CD4-positive, alpha-beta T cell treated with Interleukin-12 subunit alpha and Interleukin-12 subunit beta, for 1 hour (primary cell): ENCODE measurements at regions not wholly inside any gene's neighbourhood (a gene's known extent, or its start where the extent isn't known, plus 50 kb on each side); places are given as distances from the start of the nearest gene placed in this dataset.

Source experiments
- DNase-seq: peaks from one replicate; pipeline ENCODE4 v3.0.0-alpha.2; 2020

DNA sequence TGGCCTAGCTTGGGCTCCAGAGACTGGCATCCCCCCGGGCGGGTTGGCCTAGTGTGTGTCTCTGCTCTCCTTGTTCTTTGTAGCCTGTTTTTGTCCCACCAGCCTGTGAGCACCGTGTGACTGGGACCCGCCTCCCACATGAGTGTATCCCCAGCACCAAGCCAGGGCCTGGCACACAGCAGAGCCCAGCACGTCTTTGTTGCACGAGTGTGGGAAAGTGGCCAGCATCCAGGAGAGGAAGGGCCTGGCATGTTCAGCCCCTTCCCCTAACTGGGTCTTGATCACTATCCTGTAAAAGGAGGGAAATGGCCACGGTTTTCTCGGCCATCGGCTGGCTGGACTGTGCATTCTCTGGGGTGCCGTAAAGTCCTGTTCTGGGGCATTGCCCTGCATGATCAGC, 290.1 kb downstream of the BMP7 start:
- DNase-seq: no peak

DNA sequence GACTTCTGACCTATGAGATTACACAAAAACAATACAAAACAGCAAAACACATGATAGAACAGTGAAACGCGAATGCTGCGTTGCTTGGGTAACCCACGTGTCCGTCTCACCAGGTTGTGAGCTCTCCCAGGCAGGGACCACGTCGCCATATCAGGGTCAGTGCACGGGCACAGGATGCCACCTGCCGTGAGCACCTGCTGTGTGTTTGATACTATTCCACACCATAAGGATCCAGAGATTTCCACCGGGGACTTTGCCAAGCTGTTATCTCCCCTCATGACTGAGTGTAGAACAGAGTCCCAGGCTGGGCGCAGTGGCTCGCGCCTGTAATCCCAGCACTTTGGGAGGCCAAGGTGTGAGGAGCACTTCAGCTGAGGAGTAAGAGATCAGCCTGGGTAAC, 288.0 kb downstream of the BMP7 start:
- DNase-seq: no peak

DNA sequence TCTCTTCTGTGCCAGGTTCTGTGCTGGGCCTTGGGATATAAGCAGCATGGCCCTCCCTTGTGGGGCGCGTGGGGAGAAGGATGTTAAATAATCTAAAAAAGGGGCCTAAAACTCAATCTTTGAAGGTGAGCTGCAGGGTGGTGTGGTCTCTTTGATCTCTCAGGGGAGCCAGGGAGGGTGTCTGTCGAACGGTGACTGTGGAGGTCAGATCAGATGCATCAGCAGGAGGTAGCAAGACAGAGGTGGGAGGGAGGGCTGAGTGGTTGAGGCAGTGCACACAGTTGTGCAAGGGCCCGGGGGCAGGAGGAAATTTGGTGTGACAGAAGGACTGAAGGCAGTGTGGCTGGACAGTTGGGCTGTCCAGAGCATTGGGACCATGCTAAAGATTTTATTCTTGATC, 287.3 kb downstream of the BMP7 start:
- no peak for DNase-seq

DNA sequence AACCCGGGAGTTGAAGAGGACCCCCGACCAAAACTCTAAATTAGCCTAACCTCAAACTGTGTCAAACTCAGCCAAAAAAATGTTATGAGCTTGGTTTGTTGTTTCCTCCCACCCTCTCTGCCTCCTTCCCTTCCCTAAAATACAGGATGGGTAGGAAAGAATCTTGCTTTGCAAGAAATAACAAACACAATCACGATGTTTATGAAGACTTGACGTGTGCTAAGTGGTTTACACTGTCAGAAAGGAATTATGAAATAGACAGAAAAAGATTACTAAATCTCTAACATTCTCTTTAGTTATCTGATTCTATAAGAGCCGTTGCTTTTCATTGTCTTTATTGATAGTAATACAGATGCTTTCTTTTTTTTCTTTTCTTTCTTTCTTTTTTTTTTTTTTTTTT, 285.1 kb downstream of the BMP7 start:
- no peak for DNase-seq

DNA sequence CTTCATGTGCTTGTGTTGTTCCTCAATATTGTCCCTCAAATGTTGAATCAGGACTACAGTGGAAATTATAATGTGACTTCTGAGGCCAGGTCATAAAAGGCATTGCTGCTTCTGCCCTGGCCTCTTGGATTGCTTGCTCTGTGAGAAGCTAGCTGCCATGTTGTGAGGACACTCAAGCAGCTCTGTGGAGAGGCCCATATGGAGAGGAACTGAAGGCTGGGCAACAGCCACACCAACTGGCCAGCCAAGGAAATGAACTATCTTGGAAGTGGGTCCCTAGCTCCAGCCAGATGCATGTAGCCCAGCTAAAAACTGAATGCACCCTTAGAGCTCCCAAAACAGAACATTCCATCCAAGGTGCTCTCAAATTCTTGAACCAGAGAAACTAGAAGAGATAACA, 282.6 kb downstream of the BMP7 start:
- DNase-seq: no peak

DNA sequence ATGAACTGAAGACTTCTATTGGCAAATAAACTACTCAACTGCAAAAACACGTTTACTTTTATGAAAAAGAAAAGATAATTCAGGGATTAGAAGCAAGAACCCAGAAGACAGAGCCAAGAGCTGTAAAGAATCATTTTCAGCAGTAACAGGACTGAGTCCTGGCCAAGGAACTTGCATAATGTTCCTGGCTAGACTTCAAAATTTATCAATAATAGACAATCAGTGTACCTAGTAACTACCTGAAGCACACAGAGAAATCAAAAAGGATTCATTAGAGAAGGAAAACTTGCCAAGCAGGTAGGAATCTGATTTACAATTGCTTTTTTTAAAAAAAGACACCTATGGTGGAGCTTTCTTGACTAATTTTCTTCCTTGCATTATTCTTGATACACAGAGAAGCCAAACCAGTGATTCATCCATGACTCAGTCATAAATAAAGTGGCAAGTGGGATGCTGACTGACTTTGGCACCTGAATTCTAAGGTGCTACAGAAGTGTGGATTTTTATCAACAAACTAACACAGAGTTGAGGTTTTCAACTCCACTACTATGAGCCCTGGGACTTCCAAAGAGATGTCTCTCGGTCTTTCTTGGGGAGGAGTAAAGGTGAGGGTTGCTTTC, 281.3 kb downstream of the BMP7 start:
- DNase-seq: no peak

DNA sequence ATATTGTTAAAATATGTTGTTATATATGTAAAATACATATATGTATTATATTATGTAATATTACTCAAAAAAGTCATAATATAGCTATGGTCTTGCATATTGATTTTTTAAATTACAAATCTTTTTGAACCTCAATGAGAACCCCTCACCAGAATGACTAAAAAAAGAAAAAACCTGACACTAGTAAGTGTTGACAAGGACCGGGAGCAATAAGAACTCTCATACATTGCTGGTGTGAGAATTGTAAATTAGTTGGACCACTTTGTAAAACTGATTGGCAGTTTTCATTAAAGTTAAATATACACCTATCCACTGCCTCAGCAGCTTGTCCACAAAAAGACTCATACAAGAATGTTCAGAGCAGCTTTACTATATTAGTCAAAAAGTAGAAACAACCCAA, 280.0 kb downstream of the BMP7 start:
- no peak for DNase-seq

DNA sequence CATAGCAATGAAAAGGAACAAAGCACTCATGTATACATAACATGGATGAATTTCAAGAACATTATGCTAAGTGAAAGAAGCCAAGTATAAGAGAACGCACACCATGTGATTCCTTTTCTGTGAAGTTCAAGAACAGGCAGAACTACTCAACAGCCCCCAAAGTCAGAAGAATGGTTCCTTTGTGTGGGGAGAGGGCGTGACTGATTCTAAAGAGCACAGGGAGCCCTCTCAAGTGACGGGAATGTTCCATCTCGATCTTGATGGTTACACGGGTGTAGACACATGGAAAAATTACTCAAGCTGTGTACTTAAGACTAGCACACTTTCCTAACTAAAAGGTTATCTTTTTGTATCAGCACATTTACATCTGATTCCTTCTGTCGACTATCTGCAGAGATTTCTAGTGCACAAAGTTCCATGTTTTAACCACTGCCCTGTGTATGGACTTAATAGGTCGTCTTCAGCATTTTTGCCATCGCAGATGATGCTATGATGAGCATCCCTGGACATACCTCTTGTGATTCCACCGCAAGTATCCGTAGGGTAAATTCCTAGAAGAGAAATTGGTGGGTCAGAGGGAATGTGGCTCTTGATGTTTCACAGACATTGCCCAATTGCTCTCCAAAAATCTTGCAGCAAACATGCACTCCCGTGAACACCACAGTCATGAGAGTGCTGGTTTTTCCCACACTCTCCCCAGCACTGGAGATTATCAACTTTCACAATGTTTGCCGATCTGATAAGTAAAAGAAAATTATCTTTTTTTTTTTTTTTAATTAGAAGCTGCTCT, 279.3 kb downstream of the BMP7 start:
- no peak for DNase-seq

DNA sequence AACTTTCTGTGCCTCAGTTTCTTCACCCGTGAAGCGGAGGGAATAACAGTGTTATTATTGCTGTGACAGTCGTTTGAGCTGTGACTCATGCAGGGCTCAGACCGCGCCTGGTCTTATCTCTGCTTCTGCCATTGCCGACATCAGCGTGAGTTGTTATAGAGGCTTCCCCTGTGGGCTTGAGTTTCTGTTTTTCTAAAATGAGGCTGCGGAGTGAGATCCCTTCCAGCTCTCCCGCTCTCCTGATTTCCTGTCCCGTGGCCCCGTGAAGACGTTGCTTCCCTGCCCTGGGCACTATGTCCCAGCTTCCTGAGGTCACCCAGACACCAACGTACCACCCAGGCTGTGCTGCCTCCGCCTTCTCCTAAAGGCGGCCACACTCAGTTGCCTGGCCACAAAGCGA, 278.5 kb downstream of the BMP7 start:
- no peak for DNase-seq

DNA sequence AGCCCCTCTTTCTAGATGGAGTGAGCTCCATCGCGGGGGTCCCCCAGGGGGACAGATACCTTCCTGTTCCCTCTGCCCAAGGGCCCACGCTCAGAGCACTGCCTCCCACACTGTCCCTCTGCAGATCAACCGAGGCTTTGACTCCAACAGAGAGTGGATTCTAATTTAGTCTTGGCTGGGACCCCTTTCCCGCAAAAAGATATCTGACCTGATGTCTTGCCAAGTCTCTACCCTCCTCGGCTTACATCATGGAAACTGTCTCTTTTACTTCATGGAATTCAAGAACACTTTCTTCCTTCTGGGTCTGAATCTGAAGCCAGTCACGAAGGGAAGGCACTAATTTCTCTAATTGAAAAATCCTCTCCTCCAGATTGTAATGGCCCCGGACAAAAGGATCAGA, 278.0 kb downstream of the BMP7 start:
- DNase-seq: no peak

DNA sequence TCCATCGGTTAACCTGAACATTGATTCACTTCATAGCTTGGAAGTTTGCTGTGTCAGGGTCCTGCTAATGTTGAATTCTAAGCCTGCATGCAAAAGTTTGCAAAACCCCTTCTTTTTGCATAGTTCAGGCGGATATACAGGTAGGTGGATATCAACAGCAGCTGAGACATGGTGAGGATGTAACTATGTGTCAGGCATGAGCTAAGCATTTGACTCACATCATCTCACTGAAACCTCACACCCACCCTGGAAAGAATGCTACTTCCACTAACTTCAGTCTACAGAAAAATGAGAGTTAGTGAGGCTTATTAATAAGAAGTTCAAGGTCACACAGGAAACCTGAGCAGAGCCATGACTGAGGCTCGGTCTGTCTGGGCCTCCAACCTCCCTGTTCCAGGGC, 276.9 kb downstream of the BMP7 start:
- no peak for DNase-seq

DNA sequence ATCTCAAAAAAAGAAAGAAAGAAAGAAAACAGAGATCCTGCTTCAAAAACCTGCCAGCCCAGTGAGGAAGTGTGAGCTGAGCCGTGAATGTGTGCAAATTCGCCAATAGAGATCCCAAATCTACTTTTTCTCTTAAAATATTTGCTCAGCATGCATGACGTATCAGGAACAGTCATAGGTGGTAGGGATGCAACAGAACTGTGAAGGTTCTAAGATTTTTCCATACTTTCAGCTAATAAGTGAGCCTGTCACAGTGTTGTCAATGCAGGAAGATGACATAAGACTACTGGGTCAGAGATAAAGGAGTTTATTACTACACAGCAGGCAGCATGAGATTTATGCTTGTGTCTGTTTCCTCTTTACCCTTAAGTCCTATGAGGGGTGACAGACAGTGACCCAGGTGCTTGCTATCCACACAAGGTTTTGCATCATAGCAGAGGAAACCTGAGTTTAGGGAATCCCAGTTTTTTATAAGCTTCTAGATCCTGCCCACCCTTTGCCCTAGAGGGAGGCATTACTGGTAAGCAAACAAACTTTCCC, 273.4 kb downstream of the BMP7 start:
- no peak for DNase-seq

DNA sequence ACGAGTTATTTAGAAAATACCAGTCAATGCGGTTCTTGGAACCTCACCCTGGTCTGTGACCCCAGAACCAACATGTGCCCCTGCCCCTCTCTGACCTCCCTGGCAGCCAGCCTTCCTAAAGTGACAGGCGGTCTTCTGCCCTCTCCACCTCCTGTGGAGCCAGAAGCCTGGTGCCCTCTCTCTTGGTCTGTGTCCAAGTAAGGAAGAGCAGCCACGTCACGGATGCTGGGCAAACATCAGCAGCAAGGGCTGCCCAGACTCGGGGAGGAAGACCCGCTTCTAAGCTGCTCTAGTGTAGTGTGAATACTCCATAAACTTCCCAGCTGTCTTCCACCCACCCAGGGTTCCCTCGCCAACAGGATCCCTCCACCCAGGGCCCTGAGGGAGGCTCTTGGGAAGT, 272.4 kb downstream of the BMP7 start:
- DNase-seq: no peak

DNA sequence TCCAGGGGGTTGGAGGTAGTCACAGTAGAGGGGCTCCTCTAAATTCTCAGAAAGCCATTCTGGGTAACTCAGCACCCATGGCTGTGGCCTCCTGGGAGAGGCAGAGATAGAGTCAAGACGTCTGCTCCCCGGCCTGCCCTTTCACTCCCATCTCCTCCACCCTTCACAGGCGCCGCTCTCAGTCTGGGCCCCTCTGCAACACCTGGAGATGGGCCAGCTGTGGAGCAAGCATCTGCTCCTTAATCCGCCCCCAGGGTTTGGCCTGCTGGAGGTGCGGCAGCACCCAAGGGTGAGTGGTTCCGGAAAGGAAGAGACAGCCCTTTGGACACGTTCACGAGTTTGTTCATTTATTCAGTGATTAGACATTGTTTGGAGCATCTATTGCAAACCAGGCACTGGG, 271.3 kb downstream of the BMP7 start:
- DNase-seq: no peak

DNA sequence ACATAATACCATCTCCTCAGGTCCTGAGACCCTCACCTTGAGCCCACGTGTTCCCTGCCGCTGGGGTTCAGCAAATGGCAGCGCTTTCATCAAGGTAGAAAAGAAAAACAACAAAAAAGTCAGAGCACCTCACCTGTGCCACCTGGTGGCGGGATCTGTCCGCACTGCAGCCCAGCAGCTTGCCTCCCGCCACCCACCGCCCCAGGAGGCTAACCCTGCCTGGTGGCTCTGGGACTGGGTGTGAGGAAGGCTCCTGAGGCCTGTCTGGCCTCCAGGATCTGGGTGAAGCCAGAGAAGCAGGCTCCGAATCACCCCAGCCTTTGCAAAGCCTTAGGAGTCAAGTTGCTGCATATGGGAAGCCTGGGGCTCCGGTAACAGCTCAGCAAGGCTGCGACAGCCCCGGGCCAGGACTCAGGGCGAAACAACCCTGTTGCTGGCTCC, 270.8 kb downstream of the BMP7 start:
- no peak for DNase-seq

DNA sequence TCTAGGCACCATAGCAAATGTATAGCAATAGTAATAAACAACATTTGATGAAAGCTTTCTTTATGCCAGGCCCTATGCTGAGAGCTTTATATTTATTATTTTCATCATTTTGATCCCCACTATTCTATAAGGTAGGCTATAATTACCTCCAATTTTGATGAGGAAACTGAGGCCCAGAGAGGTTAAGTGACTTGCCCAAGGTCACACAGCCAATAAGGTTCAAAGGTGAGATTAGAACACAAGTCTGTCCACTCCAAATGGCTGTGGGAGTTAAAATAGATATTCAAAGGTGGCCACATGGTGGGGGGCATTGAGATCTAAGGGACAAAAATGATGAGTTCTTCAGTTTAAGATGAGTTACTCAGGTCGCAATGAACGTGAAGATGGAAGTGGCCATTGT, 269.9 kb downstream of the BMP7 start:
- no peak for DNase-seq

DNA sequence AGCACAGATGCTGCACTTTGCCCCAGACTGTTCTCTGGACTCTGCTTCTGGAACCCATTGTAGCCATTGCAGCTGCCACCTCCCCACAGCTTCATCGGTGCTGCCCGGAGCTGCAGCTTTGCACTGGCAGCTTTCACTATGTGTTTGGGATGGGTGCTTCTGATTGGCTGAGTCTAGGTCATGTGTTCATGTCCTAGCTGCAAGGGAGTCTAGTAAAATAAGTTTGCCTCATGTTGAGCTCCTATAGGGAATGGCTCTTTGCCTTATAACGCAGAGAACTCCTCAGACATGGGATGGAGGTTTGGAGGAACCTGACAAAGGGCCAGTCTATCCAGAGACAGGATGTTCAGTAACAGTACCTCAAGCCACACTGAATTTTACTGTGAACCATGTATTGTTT, 268.0 kb downstream of the BMP7 start:
- DNase-seq: no peak

DNA sequence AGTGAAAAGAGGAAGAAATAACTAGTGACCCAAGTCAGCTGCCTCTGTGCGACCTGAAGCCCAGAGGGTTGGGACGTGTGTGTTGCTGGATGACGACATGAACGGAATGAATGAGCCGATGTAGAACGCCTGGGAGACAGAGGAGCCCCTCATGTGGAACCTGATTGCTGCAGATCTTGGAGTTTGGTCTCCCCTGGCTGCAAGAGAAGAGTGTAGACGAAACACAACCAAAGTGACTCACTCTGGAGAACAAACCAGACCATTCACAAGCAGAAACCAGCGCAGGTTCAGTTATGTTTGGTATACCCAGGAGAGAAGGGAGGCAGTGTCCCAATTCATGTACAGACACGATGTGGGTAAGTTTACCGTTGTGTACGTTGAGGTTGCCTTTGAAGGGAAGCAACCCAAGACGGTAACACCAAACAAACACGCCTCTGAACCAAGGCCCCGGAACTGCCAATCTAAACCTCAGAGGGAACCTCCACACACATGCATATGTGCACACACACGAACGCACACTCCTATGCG, 265.9 kb downstream of the BMP7 start:
- no peak for DNase-seq

DNA sequence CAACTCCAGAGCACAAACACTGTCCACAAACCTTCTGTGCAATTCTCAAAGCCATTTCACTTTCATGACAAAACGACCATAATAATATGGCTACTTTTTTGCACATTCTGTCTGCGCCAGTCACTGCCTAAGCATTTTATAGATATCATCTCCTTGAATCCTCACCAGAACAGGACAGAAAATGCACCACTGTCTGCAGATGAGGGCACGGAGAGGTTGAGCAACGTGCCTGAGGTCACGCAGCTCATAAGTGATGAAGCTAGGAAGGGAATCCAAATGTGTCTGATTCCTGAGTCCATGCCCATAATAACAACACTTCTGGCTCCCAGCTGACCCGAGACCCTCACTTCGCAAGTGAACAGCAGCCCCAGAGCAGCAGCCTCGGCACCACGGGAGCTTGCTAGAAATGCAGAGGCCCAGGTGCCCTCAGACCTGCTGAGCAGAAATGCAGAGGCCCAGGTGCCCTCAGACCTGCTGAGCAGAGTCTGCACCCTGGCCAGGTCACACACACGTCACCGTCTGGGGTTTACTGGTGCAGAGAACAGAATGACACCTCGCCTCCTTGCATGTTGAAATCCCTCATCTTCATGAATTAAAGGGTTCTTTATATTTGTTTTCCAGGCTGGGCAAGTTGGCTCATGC, 265.2 kb downstream of the BMP7 start:
- DNase-seq: no peak

DNA sequence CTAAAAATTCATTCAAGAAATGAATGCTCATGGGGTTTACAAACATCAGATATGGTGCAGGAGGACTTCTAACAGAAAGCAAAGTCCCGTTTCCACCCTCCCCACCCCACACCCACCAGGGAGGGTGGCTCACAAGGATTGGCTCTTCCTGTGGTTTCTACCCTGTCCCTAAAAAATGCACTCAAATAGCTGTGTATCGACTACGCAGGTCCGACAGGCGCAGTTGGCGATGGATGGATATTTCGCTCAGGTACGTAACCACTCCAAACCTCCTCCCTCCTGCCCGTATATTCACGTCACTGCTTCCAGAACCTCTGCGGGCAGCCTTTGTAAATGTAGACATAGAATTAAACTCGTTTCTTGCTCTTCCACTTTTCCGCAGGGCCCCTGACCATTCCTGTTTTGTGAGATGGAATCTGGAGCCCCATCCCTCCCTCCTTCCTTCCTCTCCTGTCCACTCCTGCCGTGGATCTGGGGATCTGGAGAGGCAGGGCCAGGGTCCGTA, 264.3 kb downstream of the BMP7 start:
- no peak for DNase-seq

DNA sequence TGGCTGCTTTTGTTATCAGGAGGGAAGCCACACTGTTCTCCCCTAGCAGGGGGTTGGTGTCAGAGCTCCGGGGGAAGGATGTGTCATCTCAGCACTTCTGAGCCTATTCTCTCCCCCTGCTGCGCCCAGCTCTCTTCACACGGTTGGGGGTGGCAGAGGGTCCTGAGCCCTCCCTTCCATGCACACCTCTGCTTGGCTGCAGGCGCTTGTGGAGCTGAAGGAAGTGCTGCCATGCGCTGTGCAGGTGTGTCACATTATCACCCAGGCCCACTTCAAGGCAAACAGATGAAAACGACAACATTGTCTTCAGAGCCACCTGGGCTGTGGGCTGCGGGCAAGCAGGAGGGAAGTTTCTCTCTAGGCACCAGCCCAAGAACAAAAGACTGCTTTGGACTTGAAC, 263.4 kb downstream of the BMP7 start:
- no peak for DNase-seq

DNA sequence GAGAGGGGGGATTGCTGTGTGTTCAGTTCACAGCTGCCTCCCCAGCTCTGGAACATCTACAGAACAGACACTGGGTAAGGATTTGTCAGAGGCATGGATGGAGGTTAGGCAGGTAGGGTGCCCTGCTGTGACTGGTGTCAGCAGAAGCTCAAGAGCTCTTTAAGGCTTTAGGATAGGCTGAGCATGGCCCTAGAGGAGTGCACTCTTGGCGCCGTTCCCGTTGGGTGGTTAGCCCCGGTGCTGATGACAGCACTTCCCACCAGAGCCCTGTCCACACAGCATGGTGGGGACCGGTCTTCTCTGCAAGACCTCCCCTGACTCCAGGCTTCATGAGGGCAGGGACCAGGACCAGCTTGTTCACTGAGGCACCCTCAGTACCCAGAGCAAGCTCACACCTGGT, 262.0 kb downstream of the BMP7 start:
- no peak for DNase-seq
